Type B pancreatic cell (in vitro differentiated cells): ENCODE measurements at regions not wholly inside any gene's neighbourhood (a gene's known extent, or its start where the extent isn't known, plus 50 kb on each side); places are given as distances from the start of the nearest gene placed in this dataset.

Source experiments
- DNase-seq: peaks from one replicate; pipeline ENCODE4 v3.0.0; 2021; ENCODE audit warnings: mixed read lengths; ENCODE audit not compliant: unreplicated experiment; ENCODE audit errors: extremely low spot score
- H3K27ac Mint-ChIP-seq: 2 replicates; pipeline ENCODE4 v1.8.0; 2021; ENCODE audit warnings: mild to moderate bottlenecking, mixed read lengths
- H3K27me3 Mint-ChIP-seq: 2 replicates; pipeline ENCODE4 v1.8.0; 2021; ENCODE audit warnings: mixed read lengths
- H3K36me3 Mint-ChIP-seq: 2 replicates; pipeline ENCODE4 v1.8.0; 2021; ENCODE audit warnings: mixed read lengths
- H3K4me1 Mint-ChIP-seq: one replicate; pipeline ENCODE4 v1.8.0; 2021; ENCODE audit warnings: mixed read lengths; ENCODE audit not compliant: unreplicated experiment
- H3K4me3 Mint-ChIP-seq: 2 replicates; pipeline ENCODE4 v1.8.0; 2021; ENCODE audit warnings: mild to moderate bottlenecking, mixed read lengths
- H3K9me3 Mint-ChIP-seq: 2 replicates; pipeline ENCODE4 v1.8.0; 2021; ENCODE audit warnings: mixed read lengths
- CTCF ChIP-seq: fragments of 200-600 bp; sonication (generic); conservative IDR thresholded peaks from 2 replicates; pipeline ENCODE4 v1.5.0; 2021; ENCODE audit warnings: antibody characterized with exemption, mild to moderate bottlenecking

DNA sequence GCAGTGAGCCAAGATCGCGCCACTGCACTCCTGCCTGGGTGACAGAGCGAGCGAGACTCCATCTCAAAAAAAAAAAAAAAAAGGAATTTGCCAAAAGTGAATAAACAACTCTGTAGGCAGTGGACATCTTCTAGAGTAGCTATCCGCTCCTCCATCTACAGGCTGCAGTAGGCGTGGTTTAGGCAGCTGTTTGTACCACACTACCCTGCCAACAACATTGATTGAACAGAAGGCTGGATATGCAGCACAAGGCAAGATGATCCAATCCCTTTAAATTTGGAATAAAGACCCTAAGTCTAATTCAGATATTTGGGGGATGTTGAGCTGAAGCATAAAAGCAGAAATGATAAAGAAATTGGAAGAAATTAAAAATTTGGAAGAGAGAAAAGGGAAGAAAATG is 141.6 kb downstream of the TES start:
- Mint-ChIP-seq H3K4me3 (no peak overlapping the region), H3K9me3 (peaks cover 5% of the 10 kb centered on the region), H3K4me1 (peaks cover 16% of the 10 kb centered on the region), H3K27ac (no peak overlapping the region), H3K36me3 (no peaks in the 10 kb centered on the region), H3K27me3 (no peaks in the 10 kb centered on the region)
- no peak for DNase-seq
- TF ChIP-seq CTCF: no peak

- no peak for DNase-seq
- H3K4me1 Mint-ChIP-seq: peaks cover 16% of the 10 kb centered on the region
- no peak for TF ChIP-seq CTCF
- no peaks in the 10 kb centered on the region for H3K36me3 Mint-ChIP-seq
- H3K27ac Mint-ChIP-seq: peak overlapping the region; percentile 89
- H3K27me3 Mint-ChIP-seq: no peaks in the 10 kb centered on the region
- no peak overlapping the region for H3K4me3 Mint-ChIP-seq
- peaks cover 10% of the 10 kb centered on the region for H3K9me3 Mint-ChIP-seq
Observed at GRCh38 chr7:116353647-116354046, 143.3 kb downstream of the TES start.

DNA sequence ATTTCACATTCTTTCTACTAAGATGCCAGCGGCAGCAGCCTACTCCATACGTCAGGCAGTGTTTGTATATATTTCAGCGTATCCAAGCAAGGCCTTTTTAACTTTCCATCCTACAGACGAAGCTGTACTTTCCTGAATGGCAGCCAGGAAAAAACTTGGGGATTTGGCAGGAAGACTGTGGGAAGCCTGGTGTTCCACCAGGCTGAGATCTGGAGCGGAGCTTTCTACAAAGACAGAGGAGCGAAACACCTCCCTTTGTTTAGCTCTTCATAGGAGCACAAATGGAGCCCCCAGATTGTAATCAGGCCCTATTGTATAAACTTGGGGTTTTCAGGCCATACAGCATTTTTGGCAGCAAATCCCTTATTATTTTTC is 143.8 kb downstream of the TES start:
- H3K27me3 Mint-ChIP-seq: no peaks in the 10 kb centered on the region
- peaks cover 16% of the 10 kb centered on the region for H3K4me1 Mint-ChIP-seq
- peaks cover 6% of the 10 kb centered on the region for H3K9me3 Mint-ChIP-seq
- H3K36me3 Mint-ChIP-seq: no peaks in the 10 kb centered on the region
- peak overlapping the region; percentile 89 for H3K27ac Mint-ChIP-seq
- DNase-seq: no peak
- H3K4me3 Mint-ChIP-seq: no peak overlapping the region
- TF ChIP-seq CTCF: no peak

- DNase-seq: no peak
- Mint-ChIP-seq H3K27ac (peak overlapping the region; percentile 89), H3K4me1 (peaks cover 16% of the 10 kb centered on the region), H3K4me3 (peak overlapping the region; percentile 80), H3K9me3 (peaks cover 5% of the 10 kb centered on the region), H3K36me3 (no peaks in the 10 kb centered on the region), H3K27me3 (no peaks in the 10 kb centered on the region)
- TF ChIP-seq CTCF: no peak
Observed at GRCh38 chr7:116354546-116355423, 144.4 kb downstream of the TES start.

DNA sequence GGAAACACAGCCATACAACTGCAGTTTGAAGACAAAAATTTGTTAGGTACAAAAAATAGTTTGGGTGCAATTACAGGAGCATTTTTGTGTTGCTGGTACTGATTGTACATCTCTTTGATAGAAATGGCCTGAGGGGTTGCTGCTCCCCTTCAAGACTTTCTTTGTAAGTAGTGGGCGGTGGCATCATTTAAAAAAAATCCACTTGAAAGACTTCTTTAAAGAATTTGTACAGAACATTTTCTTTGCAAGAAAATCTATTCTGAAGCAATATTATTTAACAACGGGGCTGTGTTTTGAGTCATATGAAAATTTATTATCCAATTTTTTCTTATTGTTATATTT is 144.1 kb upstream of the CAV2 start:
- no peak for DNase-seq
- peak overlapping the region; percentile 89 for H3K27ac Mint-ChIP-seq
- peak overlapping the region; percentile 80 for H3K4me3 Mint-ChIP-seq
- H3K36me3 Mint-ChIP-seq: no peaks in the 10 kb centered on the region
- H3K4me1 Mint-ChIP-seq: peaks cover 16% of the 10 kb centered on the region
- no peak for TF ChIP-seq CTCF
- peaks cover 5% of the 10 kb centered on the region for H3K9me3 Mint-ChIP-seq
- no peaks in the 10 kb centered on the region for H3K27me3 Mint-ChIP-seq
